H1 (cell line): ENCODE measurements at regions not wholly inside any gene's neighbourhood (a gene's known extent, or its start where the extent isn't known, plus 50 kb on each side); places are given as distances from the start of the nearest gene placed in this dataset.
"Not testable (repeated sequence)": the region's sequence is repeated elsewhere in the genome, so short reads cannot be mapped to it uniquely, and the experiment has no call there.

ENCODE experiments used
- CTCF ChIA-PET: fragments of 300-600 bp; sonication (Branson Sonifier 250); formaldehyde crosslinking; loops from one replicate; lab custom pipeline; 2021; ENCODE audit not compliant: partially characterized antibody; lab: Charles Lee
- POLR2A ChIA-PET: fragments of 300-600 bp; sonication (Branson Sonifier 250); formaldehyde crosslinking; loops from one replicate; lab custom pipeline; 2021; ENCODE audit warnings: inconsistent platforms; ENCODE audit not compliant: partially characterized antibody; lab: Charles Lee
- DNase-seq, 2 experiments: peaks; one replicate each; pipeline versions ENCODE4 v3.0.0 to v3.0.0-alpha.2; 2010 to 2022; ENCODE audit warnings: low spot score in 2 of 2, low read depth in 1 of 2, mixed read lengths in 1 of 2
- FAIRE-seq: peaks from 2 replicates; lab custom pipeline; 2011; peaks lifted over from hg19 to GRCh38; lab: Jason Lieb, UNC
- H2AFZ ChIP-seq: 2 replicates; pipeline ENCODE4 v1.8.1; 2012; ENCODE audit warnings: low read length, inconsistent platforms
- H2AK5ac ChIP-seq: 2 replicates; pipeline ENCODE4 v1.6.1; 2013; ENCODE audit warnings: low read depth, low read length
- H2BK120ac ChIP-seq: replicated peaks from 2 replicates; pipeline ENCODE3; 2013; ENCODE audit warnings: low read depth, low read length, inconsistent platforms
- H2BK12ac ChIP-seq: 2 replicates; pipeline ENCODE4 v1.6.1; 2013; ENCODE audit warnings: low read depth, low read length
- H2BK15ac ChIP-seq: 2 replicates; pipeline ENCODE4 v1.6.1; 2013; ENCODE audit warnings: low read length
- H2BK20ac ChIP-seq: 2 replicates; pipeline ENCODE4 v1.6.1; 2013; ENCODE audit warnings: low read length
- H2BK5ac ChIP-seq: 2 replicates; pipeline ENCODE4 v1.6.1; 2013; ENCODE audit warnings: low read depth, low read length
- H3K14ac ChIP-seq: 2 replicates; pipeline ENCODE4 v1.6.1; 2013; ENCODE audit warnings: inconsistent platforms; ENCODE audit not compliant: insufficient read length
- H3K18ac ChIP-seq: 2 replicates; pipeline ENCODE4 v1.6.1; 2013; ENCODE audit warnings: low read length; ENCODE audit errors: extremely low read depth
- H3K23ac ChIP-seq: 2 replicates; pipeline ENCODE4 v1.6.1; 2013; ENCODE audit warnings: inconsistent platforms; ENCODE audit not compliant: insufficient read length
- H3K23me2 ChIP-seq: 2 replicates; pipeline ENCODE4 v1.6.1; 2013; ENCODE audit warnings: low read depth, low read length
- H3K27ac ChIP-seq: 2 replicates; pipeline ENCODE4 v1.6.1; 2011; ENCODE audit warnings: low read depth, low read length, inconsistent platforms
- H3K27me3 ChIP-seq, 4 experiments: replicated peaks in 1 of 4; 1 replicate in 1 of 4; 2 replicates in 3 of 4; pipeline versions ENCODE4 v1.6.1 to v1.8.1; 2011 to 2013; ENCODE audit warnings: low read length in 3 of 4, mild to moderate bottlenecking in 3 of 4, inconsistent platforms in 2 of 4, mixed read lengths in 2 of 4, moderate library complexity in 1 of 4; ENCODE audit not compliant: control insufficient read depth in 3 of 4, insufficient read depth in 3 of 4; ENCODE audit errors: extremely low read depth in 1 of 4
- H3K36me3 ChIP-seq, 4 experiments: 2 replicates each; pipeline versions ENCODE4 v1.6.1 to v1.8.1; 2011 to 2013; ENCODE audit warnings: mild to moderate bottlenecking in 4 of 4, low read length in 3 of 4, moderate library complexity in 2 of 4, control low read depth in 1 of 4, inconsistent platforms in 1 of 4; ENCODE audit not compliant: insufficient read depth in 4 of 4, control insufficient read depth in 2 of 4
- H3K4ac ChIP-seq: replicated peaks from 2 replicates; pipeline ENCODE3; 2013; ENCODE audit warnings: low read length, low read depth, mixed read lengths, inconsistent platforms; ENCODE audit not compliant: insufficient read length
- H3K4me1 ChIP-seq, 4 experiments: replicated peaks in 1 of 4; 1 replicate in 1 of 4; 2 replicates in 3 of 4; pipeline versions ENCODE4 v1.6.1 to v1.8.1; 2011 to 2013; ENCODE audit warnings: low read length in 3 of 4, inconsistent platforms in 2 of 4, mixed read lengths in 1 of 4; ENCODE audit not compliant: insufficient read depth in 4 of 4, control insufficient read depth in 3 of 4
- H3K4me2 ChIP-seq, 2 experiments: 2 replicates each; pipeline versions ENCODE4 v1.6.1 to v1.8.1; 2011 to 2013; ENCODE audit warnings: low read depth in 2 of 2, low read length in 2 of 2, control low read depth in 1 of 2, inconsistent platforms in 1 of 2, mild to moderate bottlenecking in 1 of 2; ENCODE audit not compliant: insufficient read depth in 1 of 2
- H3K4me3 ChIP-seq, 4 experiments: fragments of 200-600, 300-600 bp in 1 of 4; sonication (generic), shearing (Covaris generic), sonication (Bioruptor Twin) in 1 of 4; 2 replicates each; pipeline versions ENCODE4 v1.5.1 to v1.8.1; 2011 to 2016; ENCODE audit warnings: low read length in 4 of 4, low read depth in 3 of 4, control low read depth in 2 of 4, inconsistent platforms in 2 of 4, mild to moderate bottlenecking in 2 of 4, mixed read lengths in 1 of 4, moderate library complexity in 1 of 4; ENCODE audit not compliant: insufficient read depth in 2 of 4; ENCODE audit errors: extremely low read depth in 1 of 4
- H3K56ac ChIP-seq: replicated peaks from 2 replicates; pipeline ENCODE3; 2013; ENCODE audit warnings: low read depth, mild to moderate bottlenecking, mixed read lengths, low read length, inconsistent platforms; ENCODE audit not compliant: insufficient read length
- H3K79me1 ChIP-seq: 2 replicates; pipeline ENCODE4 v1.6.1; 2013; ENCODE audit warnings: low read depth, low read length, control low read depth
- H3K79me2 ChIP-seq, 2 experiments: 2 replicates each; pipeline versions ENCODE4 v1.6.1 to v1.8.1; 2012 to 2013; ENCODE audit warnings: low read length in 2 of 2, mild to moderate bottlenecking in 2 of 2, inconsistent platforms in 1 of 2; ENCODE audit not compliant: insufficient read depth in 2 of 2, control insufficient read depth in 1 of 2
- H3K9ac ChIP-seq, 4 experiments: replicated peaks in 1 of 4; 1 replicate in 1 of 4; 2 replicates in 3 of 4; pipeline versions ENCODE4 v1.6.1 to v1.8.1; 2011 to 2013; ENCODE audit warnings: low read depth in 3 of 4, low read length in 3 of 4, control low read depth in 2 of 4, mild to moderate bottlenecking in 2 of 4, moderate library complexity in 2 of 4, inconsistent platforms in 1 of 4; ENCODE audit errors: extremely low read depth in 1 of 4
- H3K9me3 ChIP-seq, 2 experiments: 2 replicates each; pipeline versions ENCODE4 v1.6.1 to v1.8.1; 2012 to 2013; ENCODE audit warnings: mild to moderate bottlenecking in 2 of 2, moderate library complexity in 2 of 2, control low read depth in 1 of 2, inconsistent platforms in 1 of 2, low read depth in 1 of 2, low read length in 1 of 2, mixed read lengths in 1 of 2; ENCODE audit not compliant: insufficient read depth in 2 of 2
- H4K20me1 ChIP-seq, 2 experiments: replicated peaks in 1 of 2; 2 replicates each; pipeline versions ENCODE3 to v1.8.1; 2011 to 2013; ENCODE audit warnings: inconsistent platforms in 2 of 2, low read length in 2 of 2, mild to moderate bottlenecking in 1 of 2; ENCODE audit not compliant: insufficient read depth in 2 of 2, control insufficient read depth in 1 of 2
- H4K5ac ChIP-seq: 2 replicates; pipeline ENCODE4 v1.6.1; 2013; ENCODE audit warnings: low read length, low read depth, mixed read lengths, inconsistent platforms; ENCODE audit not compliant: insufficient read length
- H4K8ac ChIP-seq: 2 replicates; pipeline ENCODE4 v1.8.0; 2013; ENCODE audit warnings: mild to moderate bottlenecking, moderate library complexity, low read length, inconsistent platforms; ENCODE audit not compliant: insufficient read depth; ENCODE audit errors: extremely low read depth
- H4K91ac ChIP-seq: replicated peaks from 2 replicates; pipeline ENCODE3; 2013; ENCODE audit warnings: low read length, mixed read lengths, inconsistent platforms; ENCODE audit not compliant: insufficient read length
- WGBS, 2 experiments: shearing (Covaris generic) in 1 of 2; methylation state at CpG; one replicate each; pipeline versions ENCODE4 v1.1.6 to v1.1.7; 2013 to 2015; ENCODE audit warnings: low lambda C conversion rate in 2 of 2, mixed read lengths in 2 of 2, inconsistent platforms in 1 of 2, low coverage in 1 of 2, missing lambda C conversion rate in 1 of 2; ENCODE audit not compliant: insufficient replicate concordance in 2 of 2, insufficient coverage in 1 of 2, insufficient read length in 1 of 2; ENCODE audit errors: extremely low coverage in 1 of 2, missing lambda C conversion rate in 1 of 2; 5-methylcytosine and 5-hydroxymethylcytosine counted together

DNA sequence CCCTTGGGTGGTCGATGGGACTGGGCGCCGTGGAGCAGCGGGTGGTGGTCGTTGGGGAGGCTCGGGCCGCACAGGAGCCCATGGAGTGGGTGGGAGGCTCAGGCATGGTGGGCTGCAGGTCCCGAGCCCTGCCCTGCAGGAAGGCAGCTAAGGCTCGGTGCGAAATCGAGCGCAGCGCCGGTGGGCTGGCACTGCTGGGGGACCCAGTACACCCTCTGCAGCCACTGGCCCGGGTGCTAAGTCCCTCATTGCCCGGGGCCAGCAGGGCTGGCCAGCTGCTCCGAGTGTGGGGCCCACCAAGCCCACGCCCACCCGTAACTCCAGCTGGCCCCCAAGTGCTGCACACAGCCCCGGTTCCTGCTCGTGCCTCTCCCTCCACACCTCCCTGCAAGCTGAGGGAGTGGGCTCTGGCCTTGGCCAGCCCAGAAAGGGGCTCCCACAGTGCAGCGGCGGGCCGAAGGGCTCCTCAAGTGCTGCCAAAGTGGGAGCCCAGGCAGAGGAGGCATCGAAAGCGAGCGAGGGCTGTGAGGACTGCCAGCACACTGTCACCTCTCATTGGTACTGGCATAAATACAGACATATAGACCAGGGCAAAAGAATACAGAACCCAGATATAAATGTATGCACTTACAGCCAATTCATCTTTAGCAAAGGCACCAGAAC is 53.5 kb upstream of the SPANXN4 start:
- H4K5ac ChIP-seq, H3K23me2 ChIP-seq, H2AK5ac ChIP-seq, H3K4me3 ChIP-seq, H3K4me1 ChIP-seq, H3K23ac ChIP-seq, H3K4ac ChIP-seq, H2BK120ac ChIP-seq, H3K56ac ChIP-seq, H3K14ac ChIP-seq, H2BK15ac ChIP-seq, FAIRE-seq, H3K9ac ChIP-seq, H3K36me3 ChIP-seq, H2AFZ ChIP-seq, H3K27me3 ChIP-seq, H4K20me1 ChIP-seq, H3K9me3 ChIP-seq, H4K8ac ChIP-seq, H3K79me1 ChIP-seq, DNase-seq, H2BK12ac ChIP-seq, H2BK20ac ChIP-seq, POLR2A ChIA-PET, H3K27ac ChIP-seq, CTCF ChIA-PET, H3K79me2 ChIP-seq, H3K18ac ChIP-seq, H4K91ac ChIP-seq, H2BK5ac ChIP-seq, H3K4me2 ChIP-seq: not testable (repeated sequence)
- WGBS, 2 experiments: 83% methylated on average over 9 of the region's 27 CpGs; no CpG with 5 or more reads in 1 of the 2 experiments
